GM21737 (cell line): ENCODE measurements at regions not wholly inside any gene's neighbourhood (a gene's known extent, or its start where the extent isn't known, plus 50 kb on each side); places are given as distances from the start of the nearest gene placed in this dataset.

ENCODE experiments used
- ATAC-seq: cut with Tn5 transposase; IDR thresholded peaks from one replicate; pipeline ENCODE4 v1.9.1; 2021; ENCODE audit warnings: mild to moderate bottlenecking, moderate library complexity; ENCODE audit not compliant: unreplicated experiment

DNA sequence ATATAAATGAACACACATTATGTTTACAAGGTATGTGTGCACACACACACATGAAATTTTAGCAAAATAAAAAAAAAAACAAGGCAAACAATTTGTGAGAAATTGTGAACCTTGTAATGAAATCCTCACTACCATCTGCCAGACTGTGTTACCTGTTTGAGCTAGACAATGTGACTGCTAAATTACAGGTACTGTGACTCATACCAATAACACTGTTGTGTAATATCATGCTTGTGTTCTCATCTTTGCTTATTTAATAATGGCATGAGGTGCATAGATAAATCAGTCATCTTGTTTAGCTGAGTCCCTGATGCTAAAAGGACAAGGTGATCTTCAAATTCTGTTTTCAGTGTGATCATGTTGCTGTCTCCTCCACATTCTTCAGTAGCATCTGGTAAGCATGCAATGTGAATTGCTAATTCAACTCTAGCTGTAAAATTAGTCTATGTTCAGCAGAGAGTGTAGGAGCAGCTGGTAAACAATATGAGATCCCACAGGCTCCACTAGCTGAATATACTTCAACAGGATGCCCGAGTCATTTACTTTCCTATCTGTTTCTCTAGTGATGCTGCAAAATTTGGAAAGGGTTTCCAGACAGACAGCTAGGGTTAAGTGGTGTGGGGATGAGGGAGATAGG, 966.3 kb upstream of the C9orf72 start:
- ATAC-seq = no peak

DNA sequence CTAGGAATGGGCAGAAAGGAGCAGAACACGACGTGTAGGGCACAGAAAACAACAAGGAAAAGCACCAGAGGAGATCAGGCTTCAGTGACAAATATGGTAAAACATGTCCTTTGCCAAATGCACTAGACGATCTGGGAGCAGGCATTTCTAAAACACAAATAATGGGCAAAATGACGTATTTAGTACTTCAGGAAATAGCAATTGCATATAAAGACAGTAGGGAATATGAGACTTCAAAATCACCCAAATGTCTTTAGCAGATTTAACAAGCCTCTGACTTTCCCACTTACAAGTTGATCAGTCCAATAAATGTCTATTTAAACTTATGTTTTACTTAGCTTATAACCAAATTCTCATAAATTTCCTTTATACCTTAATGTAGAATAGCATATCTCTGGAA, 969.6 kb upstream of the C9orf72 start:
- no peak for ATAC-seq

DNA sequence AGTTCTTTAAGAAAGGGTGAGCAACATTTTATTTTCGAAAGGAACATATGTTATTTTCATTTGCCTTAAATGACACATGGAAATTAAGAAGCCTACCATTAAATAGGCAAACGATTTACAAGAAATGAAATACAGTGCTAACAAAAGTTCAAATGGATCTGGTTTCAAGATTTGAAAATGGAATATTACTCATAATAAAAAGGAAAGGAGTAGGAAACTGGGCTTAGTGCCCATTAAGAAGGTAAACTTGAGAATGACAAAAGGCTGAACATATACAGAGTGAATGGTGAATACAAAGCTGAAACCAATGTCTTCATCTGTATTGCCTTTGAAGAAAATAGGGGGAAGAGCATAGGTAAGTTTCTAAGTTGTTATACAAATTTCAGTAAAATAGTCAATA, 974.2 kb upstream of the C9orf72 start:
- no peak for ATAC-seq

DNA sequence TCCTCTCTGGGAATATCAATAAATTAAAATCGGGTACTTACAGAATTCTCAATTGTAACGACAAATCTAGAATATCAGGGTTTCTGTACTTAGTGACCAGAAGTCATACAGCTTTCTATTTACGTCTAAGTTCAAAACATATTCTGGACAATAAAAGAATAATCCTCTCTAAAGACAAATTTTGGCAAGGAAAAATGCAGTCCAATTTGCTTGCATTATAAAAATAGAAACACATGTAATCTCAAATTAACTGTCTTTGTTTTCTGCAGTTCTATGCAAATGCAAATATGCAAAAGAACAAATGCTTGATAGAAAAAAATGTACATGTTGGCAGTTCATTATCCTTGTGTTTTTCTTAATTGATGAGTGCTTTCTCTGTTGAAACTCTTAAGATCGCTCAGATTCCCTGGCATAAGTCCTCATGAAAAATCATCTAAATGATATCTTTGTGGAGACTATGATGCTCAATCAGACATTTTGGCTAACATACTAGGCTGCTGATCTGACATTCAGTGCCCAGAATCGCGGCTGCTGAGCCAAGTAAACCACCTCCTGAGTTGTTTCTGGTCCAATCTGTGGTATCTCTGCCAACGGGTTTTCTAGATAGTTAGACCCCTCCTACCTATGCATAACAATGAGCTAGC, 990.1 kb upstream of the C9orf72 start:
- no peak for ATAC-seq

DNA sequence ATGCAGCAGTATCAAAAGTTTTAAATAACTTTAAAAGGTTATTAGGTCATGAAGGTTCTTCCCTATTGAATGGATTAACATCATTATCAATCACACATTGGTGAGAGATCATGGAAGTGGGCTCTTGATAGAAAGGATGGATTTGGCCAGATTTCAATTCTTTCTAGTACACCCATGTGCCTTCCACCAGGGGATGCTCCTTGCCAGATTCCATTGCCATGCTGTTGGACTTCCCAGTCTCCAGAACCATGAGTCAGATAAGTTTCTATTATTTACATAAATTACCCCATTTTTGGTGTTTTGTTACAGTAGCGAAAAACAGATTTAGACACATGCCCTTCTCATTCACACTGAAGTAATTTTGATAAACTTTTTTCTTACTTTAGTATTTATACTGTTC, 1010.6 kb upstream of the C9orf72 start:
- ATAC-seq = no peak

DNA sequence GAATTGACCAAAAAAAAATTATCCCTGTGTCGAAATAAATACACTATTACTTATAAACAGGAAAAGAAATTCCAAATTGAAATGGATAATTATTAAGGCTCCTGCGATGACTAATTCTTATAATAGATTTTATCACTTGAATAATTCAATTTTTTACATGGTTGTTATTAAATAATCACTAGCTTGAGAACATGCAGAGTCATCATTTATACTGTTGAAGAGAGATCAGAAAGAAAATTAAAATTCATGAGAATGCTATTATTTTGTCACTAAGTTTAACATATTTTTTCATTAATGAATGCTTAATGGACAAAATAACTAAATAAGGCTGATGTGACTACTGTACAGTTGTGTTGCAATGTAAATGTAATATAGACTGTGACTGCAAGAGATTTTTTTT, 1011.3 kb upstream of the C9orf72 start:
- ATAC-seq = no peak

DNA sequence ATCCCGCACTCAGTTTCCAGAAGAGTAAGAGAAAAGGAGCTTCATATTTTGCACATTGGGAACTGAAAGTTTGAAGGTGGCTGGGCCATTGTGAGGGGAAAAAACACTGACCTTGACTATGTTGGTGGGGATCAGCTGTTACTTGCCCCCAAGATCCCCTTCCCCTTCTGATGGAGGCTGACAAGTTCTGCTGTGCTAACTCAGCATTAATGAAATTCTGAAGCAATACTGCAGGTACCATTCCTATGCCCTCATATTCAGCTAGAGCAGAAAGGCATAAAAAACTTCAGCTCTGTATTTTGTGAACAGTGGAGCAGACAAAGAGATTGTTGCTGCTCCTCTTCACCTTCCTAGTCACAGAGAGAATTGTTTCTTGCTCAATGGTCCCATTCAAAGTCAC, 1013.8 kb upstream of the C9orf72 start:
- ATAC-seq = no peak

DNA sequence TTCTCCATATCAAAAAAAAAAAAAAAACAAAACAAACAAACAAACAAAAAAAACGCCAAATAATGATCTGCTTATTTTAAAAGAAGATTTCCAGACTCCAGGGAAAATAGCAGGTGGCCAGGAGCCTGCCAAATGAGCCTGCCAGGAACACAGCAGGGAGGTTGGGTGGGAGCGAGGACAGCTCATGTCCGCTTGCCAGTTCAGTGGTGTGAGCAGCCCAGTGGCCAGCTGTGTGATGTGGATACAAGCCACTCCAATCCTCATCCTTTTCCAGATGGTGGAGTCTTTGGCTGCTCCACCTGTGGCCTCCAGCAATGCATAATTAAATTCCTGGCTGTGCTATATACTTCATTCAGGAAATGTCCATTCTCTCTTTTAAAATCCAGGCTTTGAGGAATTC, 1025.1 kb upstream of the C9orf72 start:
- ATAC-seq = no peak

DNA sequence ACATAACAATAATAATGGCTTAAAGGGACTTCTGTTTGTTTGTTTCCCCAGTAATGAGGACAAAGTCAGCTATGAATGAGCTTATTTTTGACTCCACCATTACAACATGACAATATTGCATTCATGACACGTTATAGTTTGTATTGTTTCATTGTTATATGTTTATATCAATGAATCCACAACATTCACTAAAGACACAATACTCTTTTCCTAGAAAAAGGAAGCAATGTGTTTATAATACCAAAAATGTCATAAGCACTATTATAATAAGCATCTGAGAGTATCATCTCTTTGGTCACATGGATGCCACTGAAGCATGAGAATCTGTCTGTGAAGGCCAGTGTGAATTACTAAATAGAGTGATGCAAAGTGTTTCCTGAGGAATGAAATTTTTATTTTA, 1026.9 kb upstream of the C9orf72 start:
- no peak for ATAC-seq

DNA sequence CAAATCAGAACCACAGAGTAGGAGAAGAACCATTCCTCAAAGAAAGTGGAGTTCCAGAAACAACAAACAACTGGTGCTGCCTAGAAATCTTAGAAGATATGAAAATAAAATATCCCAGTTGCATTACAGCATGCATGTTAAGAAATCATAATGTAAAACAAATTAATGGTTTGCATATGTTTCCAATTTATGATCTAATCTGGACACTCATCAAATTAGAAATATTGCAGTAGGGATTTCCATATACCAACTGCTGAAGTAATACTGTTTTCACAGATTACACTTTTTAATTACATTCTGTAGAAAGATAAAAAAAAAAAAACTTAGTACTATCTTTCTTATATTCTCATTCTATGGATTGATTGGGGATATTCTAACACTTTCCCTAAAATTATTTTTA, 1034.6 kb upstream of the C9orf72 start:
- no peak for ATAC-seq

DNA sequence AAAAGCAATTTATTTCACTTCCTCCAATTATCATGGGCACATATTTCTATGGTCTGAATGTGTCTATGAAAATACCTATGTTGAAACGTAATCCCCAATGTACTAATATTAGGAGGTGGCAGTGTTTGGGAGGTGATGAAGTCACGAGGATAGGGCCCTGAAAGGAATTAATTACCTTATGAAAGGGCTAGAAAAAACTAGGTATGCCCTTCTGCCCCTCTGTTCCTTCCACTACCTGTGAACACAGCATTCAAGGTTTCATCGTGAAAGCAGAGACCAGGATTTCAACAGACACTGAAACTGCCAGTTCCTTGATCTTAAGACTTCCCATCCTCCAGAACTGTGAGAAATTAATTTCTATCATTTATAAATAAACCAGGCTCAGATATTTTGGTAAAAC, 1037.1 kb upstream of the C9orf72 start:
- ATAC-seq = no peak

DNA sequence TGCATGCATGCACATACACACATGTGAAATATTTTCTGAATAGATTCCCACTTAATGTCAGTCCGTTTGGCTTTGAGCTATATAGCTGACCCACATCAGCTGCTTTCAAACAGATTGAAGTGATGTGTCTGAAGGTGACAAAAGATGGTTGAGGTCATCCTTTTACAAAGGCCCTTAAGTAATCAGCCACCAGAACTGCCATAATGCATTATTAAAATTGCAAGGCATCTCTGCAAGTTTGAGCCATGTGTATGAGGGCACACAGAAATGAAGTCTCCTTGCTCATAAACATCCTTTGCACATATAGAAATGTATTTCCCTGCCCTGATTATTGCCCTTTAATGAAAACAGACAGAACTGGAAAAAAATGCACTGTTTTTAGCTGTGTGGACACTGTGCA, 1043.0 kb upstream of the C9orf72 start:
- no peak for ATAC-seq

DNA sequence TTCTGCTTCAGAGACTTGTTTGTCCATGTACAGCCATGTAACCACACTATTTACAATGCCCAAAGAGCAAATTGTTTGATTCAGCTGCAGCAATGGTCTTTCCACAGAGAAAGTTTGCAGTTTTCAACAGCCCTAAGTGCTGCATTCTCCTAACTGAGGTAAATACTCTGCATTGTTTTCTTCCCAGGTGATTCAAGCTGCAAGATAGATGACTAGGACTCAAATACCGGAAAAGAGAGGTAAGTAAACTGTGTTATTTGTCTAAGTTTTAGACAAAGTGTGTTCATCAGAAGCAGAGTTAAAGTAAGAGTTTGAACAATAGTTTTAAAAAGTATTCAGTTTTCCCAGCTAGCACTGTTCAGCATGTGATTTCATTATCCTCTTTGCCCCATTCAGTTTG, 1046.7 kb upstream of the C9orf72 start:
- ATAC-seq = no peak

DNA sequence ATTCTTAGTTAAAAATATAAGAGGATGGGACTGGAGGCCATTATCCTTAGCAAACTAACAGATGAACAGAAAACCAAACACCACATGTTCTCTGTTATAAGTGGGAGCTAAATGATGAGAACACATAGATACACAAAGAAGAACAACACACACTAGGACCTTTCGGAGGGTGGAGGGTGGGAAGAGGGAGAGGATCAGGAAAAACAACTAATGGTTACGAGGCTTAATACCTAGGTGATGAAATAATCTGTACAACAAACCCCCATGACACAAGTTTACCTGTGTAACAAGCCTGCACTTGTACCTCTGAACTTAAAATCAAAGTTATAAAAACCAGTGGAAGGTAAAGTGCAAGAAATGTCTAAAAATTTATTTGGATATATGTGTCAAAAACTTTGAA, 1047.4 kb upstream of the C9orf72 start:
- no peak for ATAC-seq

DNA sequence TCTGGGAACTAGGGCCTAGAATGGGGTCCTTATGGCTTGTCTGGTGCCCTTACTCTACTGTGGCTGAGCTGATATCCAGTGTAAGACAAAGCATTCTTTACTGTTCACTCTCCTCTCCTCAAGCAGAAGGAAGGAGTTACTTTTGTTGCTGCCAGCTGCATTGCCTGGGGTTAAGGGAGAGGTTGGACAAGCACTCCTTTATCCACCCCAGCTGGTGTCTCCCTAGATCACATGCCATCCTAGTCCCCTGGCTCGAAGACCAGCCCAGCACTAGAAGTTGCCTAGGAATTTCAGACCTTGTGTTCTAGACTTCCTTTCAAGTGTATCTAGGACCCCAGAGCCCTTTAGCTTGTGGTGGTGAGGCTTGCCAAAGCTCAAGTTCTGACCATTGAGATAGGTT, 1051.5 kb upstream of the C9orf72 start:
- no peak for ATAC-seq

DNA sequence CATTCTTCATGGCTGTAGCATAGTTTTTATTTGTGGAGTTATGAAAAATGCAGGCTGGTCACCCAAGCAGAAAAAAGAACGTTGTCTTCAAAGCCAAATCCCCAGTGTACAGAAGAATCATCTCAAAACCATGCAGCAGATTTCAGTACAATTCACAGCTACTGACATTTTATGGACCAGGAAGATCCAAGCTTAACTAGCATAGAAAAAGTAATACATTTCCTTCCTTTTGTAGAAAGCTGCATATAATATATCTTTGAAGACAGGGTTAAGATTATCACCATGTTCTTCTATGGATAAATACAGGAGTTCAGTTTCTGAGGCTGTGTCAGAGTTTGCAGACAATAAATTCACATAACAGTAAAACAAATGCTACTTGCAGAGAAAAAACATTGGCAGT, 1054.8 kb upstream of the C9orf72 start:
- ATAC-seq = no peak

DNA sequence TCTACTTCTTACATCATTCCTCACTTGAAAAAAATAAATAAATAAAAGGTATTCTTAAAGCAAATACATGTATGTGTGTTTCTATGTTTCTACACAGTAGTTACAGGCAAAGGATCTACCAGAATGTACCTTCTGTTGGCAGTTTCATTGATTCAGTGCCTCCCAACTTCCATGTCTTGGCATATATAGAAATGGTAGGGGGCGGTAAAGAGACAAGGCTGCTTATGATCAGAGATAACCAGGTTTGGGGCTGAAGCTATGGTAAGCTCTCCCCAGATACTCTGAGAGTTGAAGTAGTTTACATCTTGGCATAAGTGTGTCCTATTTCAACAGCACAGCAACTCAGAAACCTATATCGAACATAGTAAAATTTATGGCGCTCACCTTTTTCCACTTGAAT, 1075.4 kb upstream of the C9orf72 start:
- ATAC-seq = no peak

DNA sequence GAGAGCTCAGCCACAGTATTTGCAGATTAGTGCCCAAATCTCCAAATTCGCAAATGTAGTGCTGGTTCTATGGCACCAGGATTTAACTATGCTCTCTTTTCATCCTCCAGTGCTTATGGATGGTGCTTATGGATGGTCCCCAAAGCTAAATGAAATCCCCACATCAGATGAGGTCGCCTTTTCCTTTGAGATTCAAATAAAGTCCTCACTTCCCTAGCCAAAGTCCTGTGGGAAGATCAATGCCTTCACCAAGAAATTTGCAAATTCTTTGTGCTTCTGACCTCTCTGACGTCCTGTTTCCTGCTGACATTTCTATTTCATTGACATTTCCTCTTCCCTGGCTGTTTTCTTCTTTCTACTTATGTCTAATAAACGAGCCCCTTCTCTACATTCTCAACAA, 1077.0 kb upstream of the C9orf72 start:
- no peak for ATAC-seq

DNA sequence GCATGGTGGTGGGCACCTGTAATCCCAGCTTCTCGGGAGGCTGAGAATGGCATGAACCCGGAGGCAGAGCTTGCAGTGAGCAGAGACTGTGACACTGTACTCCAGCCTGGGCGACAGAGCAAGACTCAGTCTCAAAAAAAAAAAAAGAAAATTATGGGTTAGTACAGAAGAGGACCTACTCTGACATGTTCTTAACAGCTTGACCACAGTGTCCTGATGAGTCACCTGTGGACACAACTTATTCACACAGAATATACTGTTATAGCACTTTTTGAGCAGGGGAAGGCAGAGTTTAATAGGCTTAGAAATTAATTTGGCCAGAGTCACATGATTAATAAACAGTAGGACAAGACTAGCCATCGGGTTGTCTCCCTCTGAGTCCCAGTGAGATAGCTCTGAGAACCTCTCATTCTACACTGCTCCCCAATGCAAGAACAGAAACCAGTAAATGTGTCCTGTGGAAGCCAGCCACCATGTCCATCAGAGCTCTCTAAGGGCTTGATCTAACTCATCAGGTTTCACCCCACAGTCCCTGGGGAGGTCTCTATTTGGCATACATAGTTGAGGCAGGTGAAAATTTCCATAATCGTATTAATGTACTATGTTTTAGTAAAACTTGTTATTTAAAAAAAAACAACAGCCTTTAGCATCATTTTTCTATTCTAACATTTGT, 1077.9 kb upstream of the C9orf72 start:
- ATAC-seq = no peak

DNA sequence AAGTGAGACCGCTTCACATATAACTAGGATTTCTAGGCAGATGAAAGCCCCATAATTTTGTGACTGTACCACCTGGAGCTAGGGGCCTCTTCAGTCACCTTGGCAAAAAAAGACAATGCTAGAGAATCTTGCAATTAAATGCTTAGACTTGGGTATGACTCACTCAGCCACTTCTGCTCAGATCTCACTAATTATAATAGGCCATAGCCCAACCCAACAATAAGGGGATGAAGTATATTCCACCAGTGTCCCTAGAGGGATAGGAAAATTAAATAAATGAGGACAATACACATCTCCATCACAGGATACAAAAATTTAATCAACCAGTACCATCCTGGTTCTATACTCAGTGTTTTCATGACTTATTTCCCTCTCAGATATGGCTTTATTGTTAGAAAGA, 1079.9 kb upstream of the C9orf72 start:
- no peak for ATAC-seq

DNA sequence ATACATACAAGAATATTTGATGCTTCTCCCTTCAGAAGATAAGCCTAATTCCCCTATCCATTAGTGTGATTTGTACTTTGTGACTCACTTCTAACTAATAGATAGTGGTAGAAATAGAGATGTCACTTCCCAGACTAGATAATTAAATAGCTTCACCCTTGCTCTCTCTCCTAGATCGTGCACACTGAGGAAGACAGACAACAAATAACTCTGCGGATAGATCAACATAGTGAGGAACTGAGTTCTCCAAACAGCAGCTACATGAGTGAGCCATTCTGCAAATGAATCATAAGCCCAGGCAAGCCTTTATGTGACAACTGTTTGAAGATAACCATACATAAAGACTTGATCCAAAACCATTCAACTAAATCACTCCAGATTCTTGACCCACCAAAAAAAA, 1083.4 kb upstream of the C9orf72 start:
- no peak for ATAC-seq

DNA sequence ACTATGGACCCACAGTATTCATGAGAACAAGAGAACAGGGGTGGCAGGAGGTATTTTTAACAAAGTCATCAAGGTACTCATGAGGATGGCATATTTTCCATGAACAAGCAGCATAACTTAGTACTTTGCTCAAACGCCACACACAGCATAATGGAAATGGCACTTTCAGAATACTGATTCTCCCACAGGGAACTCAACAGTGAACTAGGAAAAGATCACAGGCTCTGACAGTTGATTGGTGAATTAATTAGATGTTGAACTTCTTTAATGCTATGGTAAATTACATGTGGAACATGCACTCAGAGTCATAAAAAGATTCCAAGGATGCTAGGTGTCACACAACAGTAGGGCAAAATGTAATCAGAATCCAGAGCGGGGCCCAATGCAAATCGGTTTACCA, 1088.6 kb upstream of the C9orf72 start:
- no peak for ATAC-seq

DNA sequence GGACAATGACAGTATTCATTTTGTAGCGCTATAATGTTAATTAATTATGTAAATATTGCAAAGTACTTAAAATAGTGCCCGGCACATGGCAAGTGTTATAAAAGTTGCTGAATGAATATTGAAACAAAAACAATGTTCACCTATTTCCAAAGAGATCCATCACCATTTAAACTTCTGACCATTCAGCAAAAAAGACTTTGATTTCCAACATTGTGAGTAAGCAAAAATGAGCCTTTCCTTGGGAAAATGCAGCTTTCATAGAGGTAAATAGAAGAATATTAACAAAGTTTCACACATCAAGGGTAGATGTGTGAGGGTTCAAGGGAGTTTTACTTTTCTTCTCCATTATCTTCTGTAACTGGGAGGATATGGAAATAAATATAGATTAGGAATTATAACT, 1089.4 kb upstream of the C9orf72 start:
- no peak for ATAC-seq
